CD4-positive, alpha-beta memory T cell (primary cell): ENCODE measurements at regions not wholly inside any gene's neighbourhood (a gene's known extent, or its start where the extent isn't known, plus 50 kb on each side); places are given as distances from the start of the nearest gene placed in this dataset.

Experiments
- CTCF ChIA-PET: fragments of 350-600 bp; sonication (Branson Sonifier 250); formaldehyde crosslinking; loops from one replicate; lab custom pipeline; 2021; ENCODE audit warnings: inconsistent platforms; ENCODE audit not compliant: partially characterized antibody; lab: Charles Lee
- POLR2A ChIA-PET: fragments of 350-600 bp; sonication (Branson Sonifier 250); formaldehyde crosslinking; loops from one replicate; lab custom pipeline; 2021; ENCODE audit not compliant: partially characterized antibody; lab: Charles Lee
- DNase-seq, 5 donors: peaks; one replicate each; pipeline versions ENCODE4 v3.0.0 to v3.0.0-alpha.2; 2020 to 2022; ENCODE audit warnings: mixed read lengths in 1 of 5
- H3K27ac ChIP-seq: one replicate; pipeline ENCODE4 v1.7.0; 2013; ENCODE audit warnings: low read depth, low read length
- H3K27me3 ChIP-seq: 2 replicates; pipeline ENCODE4 v1.7.0; 2013; ENCODE audit warnings: mild to moderate bottlenecking, low read length, moderate library complexity; ENCODE audit not compliant: insufficient read depth
- H3K36me3 ChIP-seq: 2 replicates; pipeline ENCODE4 v1.7.0; 2013; ENCODE audit warnings: mild to moderate bottlenecking, low read length, moderate library complexity; ENCODE audit not compliant: insufficient read depth
- H3K4me1 ChIP-seq: 2 replicates; pipeline ENCODE4 v1.7.0; 2013; ENCODE audit warnings: mild to moderate bottlenecking, low read length, moderate library complexity; ENCODE audit not compliant: insufficient read depth
- H3K4me3 ChIP-seq, 2 donors: one replicate each; pipeline ENCODE4 v1.7.0; 2013; ENCODE audit warnings: low read length in 2 of 2, mild to moderate bottlenecking in 1 of 2
- H3K9me3 ChIP-seq, 2 donors: one replicate each; pipeline ENCODE4 v1.7.0; 2013; ENCODE audit warnings: low read length in 2 of 2, control low read depth in 1 of 2; ENCODE audit not compliant: control insufficient read depth in 1 of 2
- H3K27ac Mint-ChIP-seq, 7 donors: one replicate each; pipeline ENCODE4 v1.8.0; 2020 to 2021; ENCODE audit warnings: mixed read lengths in 7 of 7, mild to moderate bottlenecking in 6 of 7, inconsistent platforms in 3 of 7, moderate library complexity in 3 of 7
- H3K27me3 Mint-ChIP-seq, 2 donors: one replicate each; pipeline ENCODE4 v1.8.0; 2020 to 2021; ENCODE audit warnings: mixed read lengths in 2 of 2
- H3K36me3 Mint-ChIP-seq, 2 donors: one replicate each; pipeline ENCODE4 v1.8.0; 2020 to 2021; ENCODE audit warnings: mixed read lengths in 2 of 2, inconsistent platforms in 1 of 2, mild to moderate bottlenecking in 1 of 2
- H3K4me1 Mint-ChIP-seq, 4 donors: one replicate each; pipeline ENCODE4 v1.8.0; 2020 to 2021; ENCODE audit warnings: mixed read lengths in 4 of 4, mild to moderate bottlenecking in 1 of 4
- H3K4me3 Mint-ChIP-seq, 8 donors: one replicate each; pipeline ENCODE4 v1.8.0; 2020 to 2021; ENCODE audit warnings: mixed read lengths in 8 of 8, mild to moderate bottlenecking in 7 of 8, moderate library complexity in 6 of 8, inconsistent platforms in 3 of 8
- H3K9me3 Mint-ChIP-seq, 8 donors: one replicate each; pipeline ENCODE4 v1.8.0; 2020 to 2021; ENCODE audit warnings: mixed read lengths in 8 of 8, mild to moderate bottlenecking in 5 of 8, inconsistent platforms in 3 of 8, moderate library complexity in 1 of 8
- intact Hi-C: fragments of 100-400 bp; cut with micrococcal nuclease; formaldehyde crosslinking; loops from one replicate; pipeline ENCODE4 v1.15.1; 2023

DNA sequence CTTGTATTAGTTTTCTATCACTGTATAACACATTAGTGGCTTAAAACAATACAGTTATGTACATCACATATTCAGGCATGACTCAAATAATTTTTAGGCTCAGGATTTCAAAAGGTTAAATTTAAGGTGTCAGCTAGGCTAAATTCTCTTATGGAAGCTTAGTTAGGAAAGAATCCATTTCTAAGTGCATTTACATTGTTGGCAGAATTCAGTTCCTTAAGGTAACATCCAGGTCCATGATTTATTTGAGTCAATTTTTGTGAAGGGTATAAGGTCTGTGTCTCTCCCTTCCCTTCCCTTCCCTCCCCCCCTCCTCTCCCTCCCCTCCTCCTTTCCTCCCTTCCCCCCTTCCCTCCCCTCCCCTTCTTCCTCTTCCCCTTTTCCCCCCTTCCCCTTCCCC, 399.0 kb upstream of the CNTN5 start:
- intact Hi-C loops = no loop called here
- no peaks in the 10 kb centered on the region for H3K4me1 Mint-ChIP-seq
- no peaks in the 10 kb centered on the region for H3K36me3 ChIP-seq
- H3K4me1 ChIP-seq = no peaks in the 10 kb centered on the region
- H3K27ac Mint-ChIP-seq = no peak overlapping the region
- H3K9me3 ChIP-seq = no peaks in the 10 kb centered on the region
- no peak overlapping the region for H3K4me3 Mint-ChIP-seq
- peaks cover 3 to 46% (median 27%) of the 10 kb centered on the region in 8 donors for H3K9me3 Mint-ChIP-seq
- no peak for DNase-seq
- no peaks in the 10 kb centered on the region for H3K27me3 Mint-ChIP-seq
- CTCF ChIA-PET = no interaction called here
- no peaks in the 10 kb centered on the region for H3K27me3 ChIP-seq
- H3K4me3 ChIP-seq = no peak overlapping the region
- POLR2A ChIA-PET = no interaction called here
- H3K36me3 Mint-ChIP-seq = no peaks in the 10 kb centered on the region
- no peak overlapping the region for H3K27ac ChIP-seq

- Histone ChIP-seq H3K4me1 (no peaks in the 10 kb centered on the region), H3K36me3 (no peaks in the 10 kb centered on the region), H3K9me3 (peaks cover 0 to 6% of the 10 kb centered on the region in 2 donors), H3K4me3 (no peak overlapping the region), H3K27ac (no peak overlapping the region), H3K27me3 (no peaks in the 10 kb centered on the region)
- intact Hi-C loops = no loop called here
- Mint-ChIP-seq H3K27ac (no peak overlapping the region), H3K4me3 (no peak overlapping the region), H3K4me1 (no peaks in the 10 kb centered on the region), H3K36me3 (no peaks in the 10 kb centered on the region), H3K27me3 (no peaks in the 10 kb centered on the region), H3K9me3 (peaks cover 2 to 33% (median 15%) of the 10 kb centered on the region in 8 donors)
- ChIA-PET CTCF (no interaction called here), POLR2A (no interaction called here)
- DNase-seq = no peak
These were observed 395.2 kb upstream of the CNTN5 start for GRCh38 chr11:98625526-98625925.

DNA sequence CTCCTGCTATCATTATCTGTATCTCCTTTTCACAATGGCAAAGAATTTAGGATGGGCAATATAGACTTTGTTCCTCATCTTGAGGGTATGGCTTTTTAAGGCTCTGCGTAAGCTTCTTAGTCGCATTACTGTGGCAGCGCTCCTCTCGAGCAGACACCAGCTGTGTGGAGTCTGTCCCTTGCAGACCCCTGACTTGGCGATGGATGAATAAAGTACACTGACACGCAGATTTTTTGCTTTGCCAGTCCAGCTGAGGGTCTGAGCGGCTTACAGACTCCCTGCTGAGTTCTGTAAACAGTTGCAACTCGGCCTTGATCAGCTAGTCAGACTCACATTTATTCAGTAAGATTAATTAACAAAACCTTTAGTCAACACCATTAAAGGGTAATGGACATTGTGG, 390.0 kb upstream of the CNTN5 start:
- Histone ChIP-seq H3K9me3 (peaks cover 0 to 6% of the 10 kb centered on the region in 2 donors), H3K36me3 (no peaks in the 10 kb centered on the region), H3K27ac (no peak overlapping the region), H3K4me1 (no peaks in the 10 kb centered on the region), H3K4me3 (no peak overlapping the region), H3K27me3 (no peaks in the 10 kb centered on the region)
- no peaks in the 10 kb centered on the region for H3K4me1 Mint-ChIP-seq
- intact Hi-C loops = no loop called here
- no peak for DNase-seq
- H3K27me3 Mint-ChIP-seq = no peaks in the 10 kb centered on the region
- no peaks in the 10 kb centered on the region for H3K36me3 Mint-ChIP-seq
- POLR2A ChIA-PET = no interaction called here
- no peak overlapping the region for H3K27ac Mint-ChIP-seq
- CTCF ChIA-PET = no interaction called here
- peaks cover 0 to 16% (median 5%) of the 10 kb centered on the region in 8 donors for H3K9me3 Mint-ChIP-seq
- no peak overlapping the region for H3K4me3 Mint-ChIP-seq

GRCh38 chr11:98657711-98658110, 363.0 kb upstream of the CNTN5 start:
- Mint-ChIP-seq H3K27me3 (no peaks in the 10 kb centered on the region), H3K4me3 (no peak overlapping the region), H3K9me3 (peaks cover 0 to 19% (median 8%) of the 10 kb centered on the region in 8 donors), H3K4me1 (no peaks in the 10 kb centered on the region), H3K36me3 (no peaks in the 10 kb centered on the region), H3K27ac (no peak overlapping the region)
- Histone ChIP-seq H3K4me3 (no peak overlapping the region), H3K36me3 (no peaks in the 10 kb centered on the region), H3K9me3 (no peaks in the 10 kb centered on the region), H3K27ac (no peak overlapping the region), H3K4me1 (no peaks in the 10 kb centered on the region), H3K27me3 (no peaks in the 10 kb centered on the region)
- CTCF ChIA-PET = no interaction called here
- intact Hi-C loops = no loop called here
- POLR2A ChIA-PET = no interaction called here
- DNase-seq = no peak

- Histone ChIP-seq H3K36me3 (no peaks in the 10 kb centered on the region), H3K4me3 (no peak overlapping the region), H3K27me3 (no peaks in the 10 kb centered on the region), H3K9me3 (no peaks in the 10 kb centered on the region), H3K4me1 (no peaks in the 10 kb centered on the region), H3K27ac (no peak overlapping the region)
- intact Hi-C loops = no loop called here
- CTCF ChIA-PET = no interaction called here
- no peaks in the 10 kb centered on the region for H3K36me3 Mint-ChIP-seq
- POLR2A ChIA-PET = no interaction called here
- H3K27ac Mint-ChIP-seq = no peak overlapping the region
- DNase-seq = no peak
- H3K9me3 Mint-ChIP-seq = peaks cover 0 to 18% (median 7%) of the 10 kb centered on the region in 8 donors
- no peak overlapping the region for H3K4me3 Mint-ChIP-seq
- no peaks in the 10 kb centered on the region for H3K27me3 Mint-ChIP-seq
- H3K4me1 Mint-ChIP-seq = no peaks in the 10 kb centered on the region
These were observed 361.3 kb upstream of the CNTN5 start for GRCh38 chr11:98659431-98659830.

GRCh38 chr11:98674390-98674789, 346.4 kb upstream of the CNTN5 start:
- Mint-ChIP-seq H3K9me3 (peaks cover 7 to 36% (median 12%) of the 10 kb centered on the region in 8 donors), H3K4me3 (no peak overlapping the region), H3K27ac (no peak overlapping the region), H3K36me3 (no peaks in the 10 kb centered on the region), H3K27me3 (no peaks in the 10 kb centered on the region), H3K4me1 (no peaks in the 10 kb centered on the region)
- no peaks in the 10 kb centered on the region for H3K9me3 ChIP-seq
- intact Hi-C loops = no loop called here
- no peaks in the 10 kb centered on the region for H3K36me3 ChIP-seq
- ChIA-PET POLR2A (no interaction called here), CTCF (no interaction called here)
- no peaks in the 10 kb centered on the region for H3K4me1 ChIP-seq
- DNase-seq = no peak
- no peak overlapping the region for H3K4me3 ChIP-seq
- no peak overlapping the region for H3K27ac ChIP-seq
- H3K27me3 ChIP-seq = no peaks in the 10 kb centered on the region

DNA sequence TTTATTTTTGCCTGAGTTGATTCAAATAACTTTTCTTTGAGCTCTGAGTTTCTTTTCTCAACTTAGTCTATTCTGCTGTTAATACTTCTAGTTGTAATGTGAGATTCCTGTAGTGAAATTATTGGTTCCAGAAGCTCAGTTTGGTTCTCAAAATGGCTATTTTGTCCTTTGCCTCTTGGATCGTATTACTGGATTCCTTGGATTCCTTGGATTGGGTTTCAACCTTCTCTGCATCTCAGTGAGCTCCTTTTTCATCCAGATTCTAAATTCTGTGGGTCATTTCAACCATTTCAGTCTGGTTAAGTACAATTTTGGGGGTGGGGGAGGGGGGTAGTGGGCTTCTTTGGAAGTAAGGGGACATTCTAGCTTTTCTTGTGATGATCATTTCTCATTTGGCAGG, 341.1 kb upstream of the CNTN5 start:
- H3K27ac ChIP-seq = no peak overlapping the region
- H3K9me3 Mint-ChIP-seq = peaks cover 8 to 32% (median 16%) of the 10 kb centered on the region in 8 donors
- ChIA-PET CTCF (no interaction called here), POLR2A (no interaction called here)
- H3K4me1 Mint-ChIP-seq = no peaks in the 10 kb centered on the region
- no peaks in the 10 kb centered on the region for H3K4me1 ChIP-seq
- no peak overlapping the region for H3K4me3 Mint-ChIP-seq
- H3K36me3 ChIP-seq = no peaks in the 10 kb centered on the region
- H3K27me3 Mint-ChIP-seq = no peaks in the 10 kb centered on the region
- no peak overlapping the region for H3K4me3 ChIP-seq
- DNase-seq = no peak
- H3K27me3 ChIP-seq = no peaks in the 10 kb centered on the region
- peaks cover 0 to 3% of the 10 kb centered on the region in 2 donors for H3K9me3 ChIP-seq
- intact Hi-C loops = no loop called here
- H3K36me3 Mint-ChIP-seq = no peaks in the 10 kb centered on the region
- H3K27ac Mint-ChIP-seq = no peak overlapping the region

GRCh38 chr11:98701541-98701940, 319.2 kb upstream of the CNTN5 start:
- Histone ChIP-seq H3K36me3 (no peaks in the 10 kb centered on the region), H3K4me1 (no peaks in the 10 kb centered on the region), H3K27ac (no peak overlapping the region), H3K27me3 (no peaks in the 10 kb centered on the region), H3K4me3 (no peak overlapping the region), H3K9me3 (no peaks in the 10 kb centered on the region)
- no peaks in the 10 kb centered on the region for H3K36me3 Mint-ChIP-seq
- no peaks in the 10 kb centered on the region for H3K4me1 Mint-ChIP-seq
- peaks cover 0 to 9% (median 6%) of the 10 kb centered on the region in 8 donors for H3K9me3 Mint-ChIP-seq
- CTCF ChIA-PET = no interaction called here
- DNase-seq = no peak
- POLR2A ChIA-PET = no interaction called here
- H3K4me3 Mint-ChIP-seq = no peak overlapping the region
- no peak overlapping the region for H3K27ac Mint-ChIP-seq
- intact Hi-C loops = no loop called here
- H3K27me3 Mint-ChIP-seq = no peaks in the 10 kb centered on the region
